ENCODE measurements at regions not wholly inside any gene's neighbourhood (a gene's known extent, or its start where the extent isn't known, plus 50 kb on each side); places are given as distances from the start of the nearest gene placed in this dataset.

- no peak for TF ChIP-seq CTCF (IDR thresholded peaks at IDR 0.05; ENCODE audit: low read length)
- TF ChIP-seq EZH2 (optimal IDR thresholded peaks at IDR 0.05; ENCODE audit: low read depth, low read length) = no peak
- no peak for TF ChIP-seq EZH2phosphoT487 (IDR thresholded peaks at IDR 0.05; ENCODE audit: low read length)
Observed at GRCh38 chr6:946546-946945, 253.6 kb upstream of the EXOC2 start.

All from MM.1S (cell line).